ENCODE measurements at regions not wholly inside any gene's neighbourhood (a gene's known extent, or its start where the extent isn't known, plus 50 kb on each side); places are given as distances from the start of the nearest gene placed in this dataset.

DNA sequence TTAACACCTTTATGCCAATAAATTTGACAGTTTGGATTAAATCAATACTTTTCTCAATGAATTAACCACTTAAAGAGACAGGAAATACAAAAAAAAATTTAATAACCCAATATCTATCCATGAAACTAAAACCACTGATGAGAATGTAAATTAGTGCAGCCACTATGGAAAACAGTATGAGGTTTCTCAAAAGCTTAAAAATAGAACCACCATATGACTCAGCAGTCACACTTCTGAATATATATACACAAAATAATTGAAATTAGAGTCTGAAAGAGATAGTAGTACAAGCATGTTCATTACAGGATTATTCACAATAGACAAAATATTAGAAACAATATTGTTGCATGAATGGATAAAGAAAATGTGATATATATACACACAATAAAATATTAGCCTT is 382.1 kb upstream of the SETBP1 start:
- intact Hi-C loops (cut with DNase I), result no loop called here
- Histone ChIP-seq H3K27me3 (no peaks in the 10 kb centered on the region), H3K4me3 (no peak overlapping the region), H3K9me3 (no peaks in the 10 kb centered on the region), H3K27ac (no peak overlapping the region), H3K36me3 (no peaks in the 10 kb centered on the region), H3K4me1 (ENCODE audit: insufficient read depth) (no peaks in the 10 kb centered on the region)
- no peak for TF ChIP-seq EP300 (IDR thresholded peaks at IDR 0.05)
- no peak for TF ChIP-seq CTCF (IDR thresholded peaks at IDR 0.05)
- TF ChIP-seq POLR2A (IDR thresholded peaks at IDR 0.05), result no peak
- no peak for DNase-seq

DNA sequence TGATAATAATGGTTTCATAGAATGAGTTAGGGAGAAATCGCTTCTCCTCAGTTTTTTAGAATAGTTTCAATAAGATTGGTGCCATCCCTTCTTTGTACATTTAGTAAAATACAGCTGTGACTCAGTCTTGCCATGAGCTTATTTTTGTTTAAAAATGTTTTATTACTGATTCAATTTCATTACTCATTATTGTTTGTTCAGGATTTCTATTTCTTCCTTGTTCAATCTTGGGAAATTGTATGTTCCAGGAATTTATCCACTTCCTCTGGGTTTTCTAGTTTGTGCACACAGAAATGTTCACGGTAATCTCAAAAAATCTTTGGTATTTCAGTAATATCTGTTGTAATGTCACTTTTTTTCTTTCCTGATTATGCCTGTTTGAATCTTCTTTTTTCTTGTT is 371.5 kb upstream of the SETBP1 start:
- intact Hi-C loops (cut with DNase I), result no loop called here

GRCh38 chr18:44320619-44321460 is 359.8 kb upstream of the SETBP1 start:
- no peak for TF ChIP-seq POLR2A (IDR thresholded peaks at IDR 0.05)
- no peak for TF ChIP-seq CTCF (IDR thresholded peaks at IDR 0.05)
- Histone ChIP-seq H3K4me1 (ENCODE audit: insufficient read depth) (no peaks in the 10 kb centered on the region), H3K4me3 (no peak overlapping the region), H3K27ac (no peak overlapping the region), H3K9me3 (no peaks in the 10 kb centered on the region), H3K27me3 (no peaks in the 10 kb centered on the region), H3K36me3 (no peaks in the 10 kb centered on the region)
- WGBS, 3 donors, result 95 to 97% (median 96%) methylated on average over 26 of the region's 26 CpGs
- DNase-seq, result no peak
- intact Hi-C loops (cut with DNase I), result no loop called here

More for the DNA sequence above, 371.5 kb upstream of the SETBP1 start:
- Histone ChIP-seq H3K27ac (no peak overlapping the region), H3K9me3 (no peaks in the 10 kb centered on the region), H3K27me3 (no peaks in the 10 kb centered on the region), H3K4me3 (no peak overlapping the region), H3K4me1 (ENCODE audit: insufficient read depth) (no peaks in the 10 kb centered on the region), H3K36me3 (no peaks in the 10 kb centered on the region)
- 61 to 73% (median 71%) methylated on average over 2 of the region's 2 CpGs for WGBS, 3 donors
- no peak for DNase-seq
- TF ChIP-seq CTCF (IDR thresholded peaks at IDR 0.05) (no peak), EP300 (IDR thresholded peaks at IDR 0.05) (no peak), POLR2A (IDR thresholded peaks at IDR 0.05) (no peak)

- no peaks in the 10 kb centered on the region for H3K4me1 ChIP-seq (ENCODE audit: insufficient read depth)
- no peak for DNase-seq
- H3K27me3 ChIP-seq, result no peaks in the 10 kb centered on the region
- no peak for TF ChIP-seq POLR2A (IDR thresholded peaks at IDR 0.05)
- TF ChIP-seq EP300 (IDR thresholded peaks at IDR 0.05), result no peak
- TF ChIP-seq CTCF (IDR thresholded peaks at IDR 0.05), result no peak
- H3K9me3 ChIP-seq, result no peaks in the 10 kb centered on the region
- H3K4me3 ChIP-seq, result no peak overlapping the region
- intact Hi-C loops (cut with DNase I), result no loop called here
- WGBS, 3 donors, result 76 to 83% (median 80%) methylated on average over 7 of the region's 7 CpGs
- H3K27ac ChIP-seq, result no peak overlapping the region
- H3K36me3 ChIP-seq, result no peaks in the 10 kb centered on the region
Observed at GRCh38 chr18:44321868-44322590, 358.7 kb upstream of the SETBP1 start.
